A673 (cell line): ENCODE measurements at regions not wholly inside any gene's neighbourhood (a gene's known extent, or its start where the extent isn't known, plus 50 kb on each side); places are given as distances from the start of the nearest gene placed in this dataset.

Experiments
- EZH2 ChIP-seq: fragments of 200-600 bp; sonication (generic); IDR thresholded peaks from 2 replicates; pipeline ENCODE4 v1.6.1; 2017; ENCODE audit warnings: borderline replicate concordance, low read depth, mild to moderate bottlenecking, mixed read lengths, antibody characterized with exemption, low read length; ENCODE audit not compliant: poor library complexity, severe bottlenecking
- TF ChIP-seq, protein P1 (sequence below): fragments of 300-800, 200-600 bp; sonication (generic); conservative IDR thresholded peaks from 2 replicates; pipeline ENCODE4 v1.5.1; 2017; ENCODE audit warnings: low read depth, mild to moderate bottlenecking, antibody characterized with exemption, low read length, moderate library complexity, mixed read lengths

DNA sequence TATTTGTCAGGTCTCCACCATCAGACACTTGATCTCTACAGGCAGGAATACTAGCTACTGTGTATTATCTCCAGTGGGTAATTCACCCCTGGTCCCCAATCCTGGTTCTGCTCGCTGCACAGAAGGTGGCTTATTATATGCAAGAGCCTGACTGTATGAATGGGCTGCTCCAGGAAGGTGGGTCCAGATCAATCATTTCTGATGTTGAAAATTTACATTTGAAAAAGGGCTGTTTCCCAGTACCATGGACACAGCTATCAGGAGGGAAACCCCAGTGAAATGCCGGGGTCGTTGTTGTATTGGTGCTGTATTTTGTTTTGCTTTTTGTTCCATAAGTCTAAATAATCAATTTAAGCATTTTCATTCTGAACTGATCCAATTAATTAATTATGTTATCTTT, 367.6 kb downstream of the RND3 start:
- TF ChIP-seq EZH2 = no peak
- TF ChIP-seq, protein P1, sequence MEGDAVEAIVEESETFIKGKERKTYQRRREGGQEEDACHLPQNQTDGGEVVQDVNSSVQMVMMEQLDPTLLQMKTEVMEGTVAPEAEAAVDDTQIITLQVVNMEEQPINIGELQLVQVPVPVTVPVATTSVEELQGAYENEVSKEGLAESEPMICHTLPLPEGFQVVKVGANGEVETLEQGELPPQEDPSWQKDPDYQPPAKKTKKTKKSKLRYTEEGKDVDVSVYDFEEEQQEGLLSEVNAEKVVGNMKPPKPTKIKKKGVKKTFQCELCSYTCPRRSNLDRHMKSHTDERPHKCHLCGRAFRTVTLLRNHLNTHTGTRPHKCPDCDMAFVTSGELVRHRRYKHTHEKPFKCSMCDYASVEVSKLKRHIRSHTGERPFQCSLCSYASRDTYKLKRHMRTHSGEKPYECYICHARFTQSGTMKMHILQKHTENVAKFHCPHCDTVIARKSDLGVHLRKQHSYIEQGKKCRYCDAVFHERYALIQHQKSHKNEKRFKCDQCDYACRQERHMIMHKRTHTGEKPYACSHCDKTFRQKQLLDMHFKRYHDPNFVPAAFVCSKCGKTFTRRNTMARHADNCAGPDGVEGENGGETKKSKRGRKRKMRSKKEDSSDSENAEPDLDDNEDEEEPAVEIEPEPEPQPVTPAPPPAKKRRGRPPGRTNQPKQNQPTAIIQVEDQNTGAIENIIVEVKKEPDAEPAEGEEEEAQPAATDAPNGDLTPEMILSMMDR = no peak
